GM19351 (cell line): ENCODE measurements at regions not wholly inside any gene's neighbourhood (a gene's known extent, or its start where the extent isn't known, plus 50 kb on each side); places are given as distances from the start of the nearest gene placed in this dataset.
"Not testable (repeated sequence)": the region's sequence is repeated elsewhere in the genome, so short reads cannot be mapped to it uniquely, and the experiment has no call there.

Experiments
- ATAC-seq: cut with Tn5 transposase; IDR thresholded peaks from one replicate; pipeline ENCODE4 v1.9.1; 2021; ENCODE audit warnings: mild to moderate bottlenecking, moderate library complexity; ENCODE audit not compliant: unreplicated experiment

GRCh38 chr5:28678899-28679298, 1640.5 kb upstream of the CDH9 start:
- ATAC-seq = no peak

GRCh38 chr5:28666110-28666509, 1627.7 kb upstream of the CDH9 start:
- ATAC-seq = no peak

GRCh38 chr5:28648108-28648507, 1609.7 kb upstream of the CDH9 start:
- no peak for ATAC-seq

GRCh38 chr5:28632607-28633006, 1594.2 kb upstream of the CDH9 start:
- ATAC-seq = no peak

- no peak for ATAC-seq
Observed at GRCh38 chr5:28603869-28604268, 1565.5 kb upstream of the CDH9 start.

- no peak for ATAC-seq
Observed at GRCh38 chr5:28602429-28602828, 1564.0 kb upstream of the CDH9 start.

- not testable (repeated sequence) for ATAC-seq
Observed at GRCh38 chr5:28596707-28597106, 1558.3 kb upstream of the CDH9 start.

GRCh38 chr5:28580616-28581015, 1542.2 kb upstream of the CDH9 start:
- ATAC-seq = no peak

GRCh38 chr5:28576022-28576421, 1537.6 kb upstream of the CDH9 start:
- no peak for ATAC-seq

GRCh38 chr5:28575368-28575767, 1537.0 kb upstream of the CDH9 start:
- no peak for ATAC-seq

GRCh38 chr5:28574606-28575005, 1536.2 kb upstream of the CDH9 start:
- no peak for ATAC-seq

GRCh38 chr5:28567048-28567447, 1528.7 kb upstream of the CDH9 start:
- ATAC-seq = no peak

GRCh38 chr5:28561522-28561921, 1523.1 kb upstream of the CDH9 start:
- ATAC-seq = no peak

- no peak for ATAC-seq
Observed at GRCh38 chr5:28558196-28558595, 1519.8 kb upstream of the CDH9 start.

GRCh38 chr5:28557114-28557513, 1518.7 kb upstream of the CDH9 start:
- ATAC-seq = no peak

GRCh38 chr5:28549588-28549987, 1511.2 kb upstream of the CDH9 start:
- no peak for ATAC-seq

- no peak for ATAC-seq
Observed at GRCh38 chr5:28548856-28549255, 1510.5 kb upstream of the CDH9 start.

- ATAC-seq = no peak
Observed at GRCh38 chr5:28544501-28544900, 1506.1 kb upstream of the CDH9 start.

- ATAC-seq = no peak
Observed at GRCh38 chr5:28543473-28544098, 1505.2 kb upstream of the CDH9 start.

GRCh38 chr5:28542987-28543386, 1504.6 kb upstream of the CDH9 start:
- no peak for ATAC-seq

GRCh38 chr5:28523888-28524635, 1485.7 kb upstream of the CDH9 start:
- no peak for ATAC-seq

GRCh38 chr5:28523416-28523815, 1485.0 kb upstream of the CDH9 start:
- ATAC-seq = no peak

- ATAC-seq = no peak
Observed at GRCh38 chr5:28517691-28518090, 1479.3 kb upstream of the CDH9 start.
